ENCODE measurements at regions not wholly inside any gene's neighbourhood (a gene's known extent, or its start where the extent isn't known, plus 50 kb on each side); places are given as distances from the start of the nearest gene placed in this dataset.
A peak's percentile ranks its signal among the peaks of the same experiment; 100 is the strongest.

DNA sequence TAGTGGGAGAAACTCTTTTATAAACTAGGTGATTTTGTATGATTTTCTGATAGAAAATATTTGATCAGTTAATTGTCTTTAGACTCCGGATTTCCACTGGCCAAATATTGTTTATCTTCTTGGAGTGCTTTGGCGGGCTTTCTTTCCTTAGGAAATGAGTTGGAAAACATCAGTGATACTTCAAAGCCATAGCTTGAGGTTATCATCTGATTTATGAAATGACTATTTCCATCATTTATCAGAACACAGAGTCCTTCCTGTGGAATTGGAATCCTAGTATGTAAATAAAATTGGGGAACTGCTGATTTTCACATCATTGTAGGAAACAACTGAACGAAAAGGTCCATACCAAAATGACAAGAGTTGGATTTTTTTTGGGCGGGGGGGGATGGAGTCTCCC lies 186.0 kb upstream of the DCN start:
- Histone ChIP-seq H3K9ac (ENCODE audit: low read depth, low read length) (no peak overlapping the region), H3K4me3 (ENCODE audit: low read depth in 1 of 2, low read length in 2 of 2) (no peak overlapping the region), H3K4me1 (ENCODE audit: insufficient read depth, low read length) (no peaks in the 10 kb centered on the region), H4K20me1 (ENCODE audit: insufficient read depth, low read length) (no peaks in the 10 kb centered on the region), H3K9me3 (ENCODE audit: insufficient read depth, low read length, severe bottlenecking) (no peaks in the 10 kb centered on the region), H3K36me3 (ENCODE audit: insufficient read depth, low read length) (no peaks in the 10 kb centered on the region), H3K4me2 (ENCODE audit: insufficient read depth, low read length) (no peak overlapping the region), H3K27ac (ENCODE audit: low read length) (no peak overlapping the region), H2AFZ (ENCODE audit: low read depth, low read length) (no peak overlapping the region), H3K27me3 (ENCODE audit: insufficient read depth, low read length, poor library complexity) (no peaks in the 10 kb centered on the region), H3K79me2 (ENCODE audit: insufficient read depth, low read length) (no peaks in the 10 kb centered on the region)
- TF ChIP-seq, protein P1, sequence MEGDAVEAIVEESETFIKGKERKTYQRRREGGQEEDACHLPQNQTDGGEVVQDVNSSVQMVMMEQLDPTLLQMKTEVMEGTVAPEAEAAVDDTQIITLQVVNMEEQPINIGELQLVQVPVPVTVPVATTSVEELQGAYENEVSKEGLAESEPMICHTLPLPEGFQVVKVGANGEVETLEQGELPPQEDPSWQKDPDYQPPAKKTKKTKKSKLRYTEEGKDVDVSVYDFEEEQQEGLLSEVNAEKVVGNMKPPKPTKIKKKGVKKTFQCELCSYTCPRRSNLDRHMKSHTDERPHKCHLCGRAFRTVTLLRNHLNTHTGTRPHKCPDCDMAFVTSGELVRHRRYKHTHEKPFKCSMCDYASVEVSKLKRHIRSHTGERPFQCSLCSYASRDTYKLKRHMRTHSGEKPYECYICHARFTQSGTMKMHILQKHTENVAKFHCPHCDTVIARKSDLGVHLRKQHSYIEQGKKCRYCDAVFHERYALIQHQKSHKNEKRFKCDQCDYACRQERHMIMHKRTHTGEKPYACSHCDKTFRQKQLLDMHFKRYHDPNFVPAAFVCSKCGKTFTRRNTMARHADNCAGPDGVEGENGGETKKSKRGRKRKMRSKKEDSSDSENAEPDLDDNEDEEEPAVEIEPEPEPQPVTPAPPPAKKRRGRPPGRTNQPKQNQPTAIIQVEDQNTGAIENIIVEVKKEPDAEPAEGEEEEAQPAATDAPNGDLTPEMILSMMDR (IDR thresholded peaks at IDR 0.05; ENCODE audit: borderline replicate concordance, extremely low read depth, low read length, poor library complexity, severe bottlenecking) = no peak
- no peak for TF ChIP-seq EZH2 (IDR thresholded peaks at IDR 0.05; ENCODE audit: borderline replicate concordance, low read depth, low read length, severe bottlenecking)
- DNase-seq (no peak), ATAC-seq (ENCODE audit: insufficient read depth, low read depth) (no peak)

DNA sequence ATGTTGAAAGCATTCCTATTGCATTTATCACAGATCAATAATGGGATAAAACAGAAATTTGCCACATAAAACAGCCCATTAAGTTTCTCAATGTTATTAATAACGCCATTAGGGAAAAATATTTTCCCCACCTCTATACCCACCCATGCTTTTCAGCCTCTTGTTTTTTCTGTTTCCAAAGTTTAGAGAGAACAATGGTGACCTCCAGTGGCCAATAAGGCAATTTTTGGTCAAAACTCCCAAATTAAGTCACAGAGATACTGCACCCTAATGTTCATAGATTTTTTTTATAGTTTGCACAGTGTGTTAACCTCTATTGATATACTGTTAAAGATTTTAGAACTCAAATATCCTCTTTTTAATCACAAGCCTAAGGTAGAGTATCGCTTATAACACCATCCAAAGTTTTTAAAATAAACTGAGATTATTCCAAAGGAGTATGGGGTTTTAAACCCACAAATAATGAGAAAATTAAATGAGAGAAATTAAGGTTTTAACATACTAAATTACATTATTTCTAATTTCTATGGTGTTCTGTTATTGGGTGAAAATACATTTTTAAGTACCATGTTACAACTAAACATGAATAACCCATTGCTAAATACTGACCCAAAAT lies 184.7 kb upstream of the DCN start:
- Histone ChIP-seq H3K4me3 (ENCODE audit: low read depth in 1 of 2, low read length in 2 of 2) (no peak overlapping the region), H3K27ac (ENCODE audit: low read length) (no peak overlapping the region), H3K27me3 (ENCODE audit: insufficient read depth, low read length, poor library complexity) (no peaks in the 10 kb centered on the region), H3K4me2 (ENCODE audit: insufficient read depth, low read length) (no peak overlapping the region), H3K9ac (ENCODE audit: low read depth, low read length) (no peak overlapping the region), H3K9me3 (ENCODE audit: insufficient read depth, low read length, severe bottlenecking) (no peaks in the 10 kb centered on the region), H3K4me1 (ENCODE audit: insufficient read depth, low read length) (0 out of 2 replicates have a peak, but pooled peaks cover 2% of the 10 kb centered on the region), H3K36me3 (ENCODE audit: insufficient read depth, low read length) (no peaks in the 10 kb centered on the region), H2AFZ (ENCODE audit: low read depth, low read length) (no peak overlapping the region), H3K79me2 (ENCODE audit: insufficient read depth, low read length) (no peaks in the 10 kb centered on the region), H4K20me1 (ENCODE audit: insufficient read depth, low read length) (no peaks in the 10 kb centered on the region)
- TF ChIP-seq, protein P1 (IDR thresholded peaks at IDR 0.05; ENCODE audit: borderline replicate concordance, extremely low read depth, low read length, poor library complexity, severe bottlenecking) = peak; percentile 59
- no peak for TF ChIP-seq EZH2 (IDR thresholded peaks at IDR 0.05; ENCODE audit: borderline replicate concordance, low read depth, low read length, severe bottlenecking)
- ATAC-seq (ENCODE audit: insufficient read depth, low read depth) (peak; percentile 37; the same call in 1 of the 3 replicates), DNase-seq (no peak)

DNA sequence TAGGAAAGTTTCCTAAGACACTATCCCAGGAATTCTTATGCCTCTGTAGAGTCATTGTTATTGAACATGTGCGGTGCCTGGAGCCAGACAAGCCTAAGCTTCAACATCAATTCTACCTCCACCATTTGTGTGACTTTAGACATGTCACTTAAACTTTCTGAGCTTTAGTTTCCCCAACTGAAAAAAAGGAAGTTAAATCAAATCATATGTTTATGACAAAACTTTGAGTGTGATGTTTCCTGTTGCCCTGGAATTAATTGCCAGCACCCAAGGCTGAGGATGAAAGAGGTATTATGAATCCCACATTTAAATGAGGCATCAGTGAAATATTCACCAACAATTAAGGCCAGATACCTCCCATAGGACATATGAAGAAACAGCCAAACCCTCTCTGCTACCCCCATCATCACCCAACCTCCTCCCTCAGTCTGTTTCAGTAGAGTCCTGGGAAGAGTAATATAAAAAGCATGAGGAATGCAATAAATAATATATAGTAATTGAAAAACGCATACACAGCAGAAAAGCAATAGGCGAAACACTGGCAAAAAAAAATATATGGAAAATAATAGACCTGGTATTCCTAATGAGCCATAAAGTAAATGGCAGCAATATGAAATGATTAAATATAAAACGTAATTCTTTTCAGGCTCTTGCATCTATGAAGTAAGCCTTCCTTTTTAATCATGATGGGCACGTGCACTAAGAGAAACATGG lies 182.0 kb upstream of the DCN start:
- no peak for TF ChIP-seq EZH2 (IDR thresholded peaks at IDR 0.05; ENCODE audit: borderline replicate concordance, low read depth, low read length, severe bottlenecking)
- TF ChIP-seq, protein P1 (IDR thresholded peaks at IDR 0.05; ENCODE audit: borderline replicate concordance, extremely low read depth, low read length, poor library complexity, severe bottlenecking) = no peak
- Histone ChIP-seq H2AFZ (ENCODE audit: low read depth, low read length) (no peak overlapping the region), H3K36me3 (ENCODE audit: insufficient read depth, low read length) (no peaks in the 10 kb centered on the region), H3K4me1 (ENCODE audit: insufficient read depth, low read length) (0 out of 2 replicates have a peak, but pooled peaks cover 5% of the 10 kb centered on the region), H4K20me1 (ENCODE audit: insufficient read depth, low read length) (no peaks in the 10 kb centered on the region), H3K4me2 (ENCODE audit: insufficient read depth, low read length) (no peak overlapping the region), H3K9me3 (ENCODE audit: insufficient read depth, low read length, severe bottlenecking) (no peaks in the 10 kb centered on the region), H3K4me3 (ENCODE audit: low read depth in 1 of 2, low read length in 2 of 2) (no peak overlapping the region), H3K27ac (ENCODE audit: low read length) (no peak overlapping the region), H3K79me2 (ENCODE audit: insufficient read depth, low read length) (no peaks in the 10 kb centered on the region), H3K9ac (ENCODE audit: low read depth, low read length) (no peak overlapping the region), H3K27me3 (ENCODE audit: insufficient read depth, low read length, poor library complexity) (no peaks in the 10 kb centered on the region)
- no peak for ATAC-seq (ENCODE audit: insufficient read depth, low read depth)
- no peak for DNase-seq
